Keratinocyte (primary cell): ENCODE measurements at regions not wholly inside any gene's neighbourhood (a gene's known extent, or its start where the extent isn't known, plus 50 kb on each side); places are given as distances from the start of the nearest gene placed in this dataset.

Experiments
- EZH2 ChIP-seq: IDR thresholded peaks from one replicate; pipeline ENCODE4 v1.6.1; 2012; ENCODE audit warnings: inconsistent platforms, mild to moderate bottlenecking, low read length, moderate library complexity
- TF ChIP-seq, protein P1 (sequence below), 3 experiments: IDR thresholded peaks in 1 of 3; conservative IDR thresholded peaks in 1 of 3; optimal IDR thresholded peaks in 1 of 3; 2 replicates in 2 of 3; 3 replicates in 1 of 3; pipeline versions ENCODE3 to v1.5.1; 2011; ENCODE audit warnings: low read length in 3 of 3, mild to moderate bottlenecking in 3 of 3, moderate library complexity in 2 of 3, control low read depth in 1 of 3, inconsistent platforms in 1 of 3; ENCODE audit not compliant: insufficient read depth in 2 of 3; ENCODE audit errors: extremely low read depth in 1 of 3

- TF ChIP-seq, protein P1, sequence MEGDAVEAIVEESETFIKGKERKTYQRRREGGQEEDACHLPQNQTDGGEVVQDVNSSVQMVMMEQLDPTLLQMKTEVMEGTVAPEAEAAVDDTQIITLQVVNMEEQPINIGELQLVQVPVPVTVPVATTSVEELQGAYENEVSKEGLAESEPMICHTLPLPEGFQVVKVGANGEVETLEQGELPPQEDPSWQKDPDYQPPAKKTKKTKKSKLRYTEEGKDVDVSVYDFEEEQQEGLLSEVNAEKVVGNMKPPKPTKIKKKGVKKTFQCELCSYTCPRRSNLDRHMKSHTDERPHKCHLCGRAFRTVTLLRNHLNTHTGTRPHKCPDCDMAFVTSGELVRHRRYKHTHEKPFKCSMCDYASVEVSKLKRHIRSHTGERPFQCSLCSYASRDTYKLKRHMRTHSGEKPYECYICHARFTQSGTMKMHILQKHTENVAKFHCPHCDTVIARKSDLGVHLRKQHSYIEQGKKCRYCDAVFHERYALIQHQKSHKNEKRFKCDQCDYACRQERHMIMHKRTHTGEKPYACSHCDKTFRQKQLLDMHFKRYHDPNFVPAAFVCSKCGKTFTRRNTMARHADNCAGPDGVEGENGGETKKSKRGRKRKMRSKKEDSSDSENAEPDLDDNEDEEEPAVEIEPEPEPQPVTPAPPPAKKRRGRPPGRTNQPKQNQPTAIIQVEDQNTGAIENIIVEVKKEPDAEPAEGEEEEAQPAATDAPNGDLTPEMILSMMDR (optimal IDR thresholded peaks at IDR 0.05 in 1 of 3, IDR thresholded peaks at IDR 0.05 in 1 of 3, conservative IDR thresholded peaks at IDR 0.05 in 1 of 3; ENCODE audit: extremely low read depth in 1 of 3, insufficient read depth in 2 of 3, low read length in 3 of 3) = no peak
- no peak for TF ChIP-seq EZH2
Observed at GRCh38 chr13:58592786-58593185, 961.2 kb downstream of the PCDH17 start.
